Right lobe of liver (tissue), 6 donors: ENCODE measurements at regions not wholly inside any gene's neighbourhood (a gene's known extent, or its start where the extent isn't known, plus 50 kb on each side); places are given as distances from the start of the nearest gene placed in this dataset.
A peak's percentile ranks its signal among the peaks of the same experiment; 100 is the strongest.

ENCODE experiments used
- ATAC-seq, 4 donors: fragments of 200-7000 bp; cut with Tn5 transposase; one replicate each; pipeline ENCODE4 v1.9.1; 2020; ENCODE audit warnings: mild to moderate bottlenecking in 4 of 4, moderate library complexity in 4 of 4
- DNase-seq, 3 donors: peaks; one replicate each; pipeline ENCODE4 v3.0.0-alpha.2; 2020
- H3K27ac ChIP-seq, 3 donors: fragments of 200-600 bp; one replicate each; pipeline ENCODE4 v1.8.0; 2022
- H3K27me3 ChIP-seq, 2 donors: fragments of 200-600 bp; one replicate each; pipeline ENCODE4 v1.8.0; 2022
- H3K36me3 ChIP-seq, 4 donors: fragments of 200-600 bp; sonication (generic) in 1 of 4; one replicate each; pipeline versions ENCODE4 v1.5.1 to v1.8.0; 2017 to 2022; ENCODE audit warnings: control low read depth in 1 of 4
- H3K4me1 ChIP-seq, 4 donors: fragments of 200-600 bp; sonication (generic) in 1 of 4; one replicate each; pipeline versions ENCODE4 v1.5.1 to v1.8.0; 2017 to 2022; ENCODE audit warnings: control low read depth in 1 of 4
- H3K4me3 ChIP-seq, 3 donors: fragments of 200-600 bp; one replicate each; pipeline ENCODE4 v1.8.0; 2022
- H3K9me3 ChIP-seq, 4 donors: fragments of 200-600 bp; sonication (generic) in 1 of 4; one replicate each; pipeline versions ENCODE4 v1.5.1 to v1.8.0; 2017 to 2022; ENCODE audit warnings: control low read depth in 1 of 4
- CTCF ChIP-seq, 4 donors: fragments of 200-600 bp in 3 of 4; fragments of 450-650 bp in 1 of 4; IDR thresholded peaks; one replicate each; pipeline versions ENCODE4 v1.5.1 to v1.8.0; 2016 to 2022; ENCODE audit warnings: antibody characterized with exemption in 4 of 4, mild to moderate bottlenecking in 2 of 4
- POLR2A ChIP-seq: fragments of 450-650 bp; IDR thresholded peaks from one replicate; pipeline ENCODE4 v1.6.1; 2017; ENCODE audit warnings: antibody characterized with exemption, mild to moderate bottlenecking
- WGBS: methylation state at CpG from one replicate; pipeline ENCODE4 v1.1.6; 2018; ENCODE audit warnings: low coverage, low lambda C conversion rate; ENCODE audit not compliant: insufficient coverage; ENCODE audit errors: missing lambda C conversion rate; 5-methylcytosine and 5-hydroxymethylcytosine counted together
- intact Hi-C, 2 donors: fragments of 100-400 bp; cut with DNase I; formaldehyde crosslinking; loops; one replicate each; pipeline versions ENCODE4 v1.11.2 to v1.14.1; 2022
- donor health status: DM: no; HTN: yes; CAD: no.
- donor health status: DM: no; HTN: no; CAD: no.
- donor health status: DM: no; HTN: no; CAD: no.
- donor health status: DM: no; HTN: yes; CAD: no.
- donor health status: DM: no; HTN: yes; CAD: no.

DNA sequence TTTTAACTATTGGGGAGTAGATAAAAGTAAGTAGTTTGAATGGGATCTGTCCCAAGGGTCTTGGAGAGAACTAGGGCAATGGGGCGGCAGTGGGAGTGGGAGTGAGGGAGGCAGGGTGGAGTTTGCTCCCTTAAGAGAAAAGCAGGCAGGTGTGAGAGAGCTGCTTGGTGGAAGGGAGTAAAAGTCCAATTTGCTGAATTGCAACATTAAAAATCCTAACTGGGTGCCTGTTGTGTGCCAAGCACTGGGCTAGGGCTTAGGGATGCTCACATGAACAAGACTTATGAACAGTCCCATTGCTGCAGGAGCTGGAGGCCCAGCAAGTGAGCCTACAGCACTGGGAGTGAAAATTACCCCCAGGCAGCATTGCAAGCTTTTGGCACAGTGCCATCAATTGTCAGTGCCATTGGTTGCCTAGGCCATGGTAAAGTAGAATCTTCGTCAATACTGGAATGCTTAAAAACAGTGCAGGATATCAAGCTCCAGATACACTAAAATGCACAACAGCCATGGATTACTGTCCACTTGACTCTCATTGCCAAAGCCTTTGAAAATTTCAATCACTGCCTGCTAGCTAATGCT is 277.7 kb upstream of the JARID2 start:
- intact Hi-C loops = no loop called here
- Histone ChIP-seq H3K36me3 (no peaks in the 10 kb centered on the region), H3K4me1 (no peaks in the 10 kb centered on the region), H3K27me3 (no peaks in the 10 kb centered on the region), H3K27ac (no peak overlapping the region), H3K4me3 (no peak overlapping the region), H3K9me3 (no peaks in the 10 kb centered on the region)
- ATAC-seq (peak; percentile 72 to 94 (median 84)), DNase-seq (peak in 1 of 3 donors; percentile 53)
- WGBS = 21% methylated on average over 2 of the region's 2 CpGs
- no peak for TF ChIP-seq CTCF (IDR thresholded peaks at IDR 0.05)
- TF ChIP-seq POLR2A = no peak

DNA sequence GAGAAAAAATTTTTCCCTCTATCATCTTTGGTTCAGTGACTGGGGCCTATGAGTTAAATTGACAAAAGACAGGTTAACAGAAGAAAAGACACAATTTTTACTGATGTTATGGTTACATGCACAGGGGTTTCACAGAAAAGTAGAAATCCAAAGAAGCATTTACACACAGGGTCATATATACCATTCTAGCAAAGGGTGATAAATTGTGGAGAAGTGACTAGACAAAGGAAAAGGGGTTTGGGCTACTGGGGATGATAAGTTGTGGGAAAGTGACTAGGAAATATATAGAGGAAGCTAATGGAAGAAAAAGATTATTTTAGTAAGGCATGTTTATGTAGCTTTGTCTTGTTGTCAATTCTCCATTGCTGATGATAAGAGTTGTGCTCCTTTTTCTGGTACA is 276.7 kb upstream of the JARID2 start:
- no peak for TF ChIP-seq POLR2A
- TF ChIP-seq CTCF (IDR thresholded peaks at IDR 0.05) = no peak
- intact Hi-C loops = no loop called here

DNA sequence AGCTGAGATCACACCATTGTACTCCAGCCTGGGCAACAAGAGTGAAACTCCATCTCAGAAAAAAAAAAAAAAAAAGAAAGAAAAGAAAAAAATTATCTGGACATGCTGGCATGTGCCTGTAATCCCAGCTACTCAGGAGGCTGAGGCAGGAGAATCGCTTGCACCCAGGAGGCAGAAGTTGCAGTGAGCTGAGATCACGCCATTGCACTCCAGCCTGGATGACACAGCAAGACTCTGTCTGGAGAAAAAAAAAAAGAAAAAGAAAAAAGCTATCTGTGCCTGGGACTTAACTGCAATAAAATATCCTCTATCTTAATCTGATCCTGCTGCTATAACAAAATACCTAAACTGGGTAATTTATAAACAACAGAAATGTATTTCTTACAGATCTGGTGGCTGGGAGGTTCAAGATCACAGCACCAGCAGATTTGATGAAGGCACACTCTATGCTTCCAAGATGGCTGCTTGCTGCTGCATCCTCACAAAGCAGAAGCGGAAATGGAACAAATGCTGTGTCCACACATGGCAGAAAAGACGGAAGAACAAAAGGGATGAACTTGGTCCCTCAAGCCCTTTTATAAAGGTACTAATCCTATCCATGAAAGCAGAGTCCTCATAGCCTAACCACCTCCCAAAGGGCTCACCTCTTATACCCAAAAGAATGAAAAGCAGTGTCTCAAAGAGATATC is 273.3 kb upstream of the JARID2 start:
- no peaks in the 10 kb centered on the region for H3K9me3 ChIP-seq
- ATAC-seq (no peak), DNase-seq (no peak)
- H3K4me3 ChIP-seq = no peak overlapping the region
- intact Hi-C loops = no loop called here
- no peaks in the 10 kb centered on the region for H3K27me3 ChIP-seq
- TF ChIP-seq CTCF (IDR thresholded peaks at IDR 0.05) (no peak), POLR2A (no peak)
- H3K27ac ChIP-seq = no peak overlapping the region
- H3K36me3 ChIP-seq = no peaks in the 10 kb centered on the region
- peaks cover 0 to 2% (median 0%) of the 10 kb centered on the region in 4 donors for H3K4me1 ChIP-seq
- 74% methylated on average over 4 of the region's 4 CpGs for WGBS

More for the DNA sequence above, 276.7 kb upstream of the JARID2 start:
- Histone ChIP-seq H3K27me3 (no peaks in the 10 kb centered on the region), H3K27ac (no peak overlapping the region), H3K9me3 (no peaks in the 10 kb centered on the region), H3K4me1 (no peaks in the 10 kb centered on the region), H3K36me3 (no peaks in the 10 kb centered on the region), H3K4me3 (no peak overlapping the region)
- DNase-seq (no peak), ATAC-seq (no peak)

DNA sequence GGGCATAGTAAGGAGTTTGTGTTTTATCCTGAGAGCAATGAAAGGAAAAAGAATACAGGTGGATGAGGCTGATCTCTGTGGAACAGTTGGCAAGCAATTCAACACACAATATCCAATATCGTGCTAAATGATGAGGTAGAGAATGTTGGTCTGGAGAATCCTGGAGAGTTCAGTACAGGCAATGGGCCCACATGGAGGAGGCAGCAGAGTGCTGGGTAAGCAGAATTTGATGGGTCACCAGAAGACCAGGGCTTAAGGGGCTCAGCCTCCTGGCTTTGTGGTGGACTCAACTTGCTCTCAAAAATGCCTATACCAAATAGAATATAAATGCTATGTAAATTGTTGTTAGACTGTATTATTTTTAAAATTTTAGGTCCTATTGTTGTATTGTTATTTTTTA is 271.5 kb upstream of the JARID2 start:
- Histone ChIP-seq H3K4me1 (peaks cover 0 to 11% (median 0%) of the 10 kb centered on the region in 4 donors), H3K9me3 (no peaks in the 10 kb centered on the region), H3K4me3 (no peak overlapping the region), H3K27me3 (no peaks in the 10 kb centered on the region), H3K36me3 (no peaks in the 10 kb centered on the region), H3K27ac (no peak overlapping the region)
- WGBS = 86% methylated on average over 1 of the region's 1 CpG
- intact Hi-C loops = no loop called here
- no peak for ATAC-seq
- DNase-seq = no peak
- TF ChIP-seq CTCF (IDR thresholded peaks at IDR 0.05) (no peak), POLR2A (no peak)
